Prostate gland (tissue), 2 donors: ENCODE measurements at regions not wholly inside any gene's neighbourhood (a gene's known extent, or its start where the extent isn't known, plus 50 kb on each side); places are given as distances from the start of the nearest gene placed in this dataset.

Source experiments
- POLR2A ChIP-seq: fragments of 450-650 bp; IDR thresholded peaks from one replicate; pipeline ENCODE4 v1.6.1; 2016; ENCODE audit warnings: antibody characterized with exemption, mild to moderate bottlenecking
- POLR2AphosphoS5 ChIP-seq: sonication (generic); formaldehyde crosslinking; IDR thresholded peaks from one replicate; pipeline ENCODE4 v1.6.1; 2017; ENCODE audit warnings: antibody characterized with exemption
- TF ChIP-seq, protein P1 (sequence below), 4 experiments: fragments of 200-600 bp in 2 of 4; fragments of 450-650 bp in 2 of 4; sonication (generic) in 2 of 4; IDR thresholded peaks; 1 replicate in 3 of 4; 2 replicates in 1 of 4; pipeline ENCODE4 v1.5.1; 2016 to 2019; ENCODE audit warnings: antibody characterized with exemption in 4 of 4, mild to moderate bottlenecking in 2 of 4, moderate library complexity in 2 of 4

GRCh38 chr10:35712486-35712885 lies 70.4 kb upstream of the FZD8 start:
- TF ChIP-seq, protein P1, sequence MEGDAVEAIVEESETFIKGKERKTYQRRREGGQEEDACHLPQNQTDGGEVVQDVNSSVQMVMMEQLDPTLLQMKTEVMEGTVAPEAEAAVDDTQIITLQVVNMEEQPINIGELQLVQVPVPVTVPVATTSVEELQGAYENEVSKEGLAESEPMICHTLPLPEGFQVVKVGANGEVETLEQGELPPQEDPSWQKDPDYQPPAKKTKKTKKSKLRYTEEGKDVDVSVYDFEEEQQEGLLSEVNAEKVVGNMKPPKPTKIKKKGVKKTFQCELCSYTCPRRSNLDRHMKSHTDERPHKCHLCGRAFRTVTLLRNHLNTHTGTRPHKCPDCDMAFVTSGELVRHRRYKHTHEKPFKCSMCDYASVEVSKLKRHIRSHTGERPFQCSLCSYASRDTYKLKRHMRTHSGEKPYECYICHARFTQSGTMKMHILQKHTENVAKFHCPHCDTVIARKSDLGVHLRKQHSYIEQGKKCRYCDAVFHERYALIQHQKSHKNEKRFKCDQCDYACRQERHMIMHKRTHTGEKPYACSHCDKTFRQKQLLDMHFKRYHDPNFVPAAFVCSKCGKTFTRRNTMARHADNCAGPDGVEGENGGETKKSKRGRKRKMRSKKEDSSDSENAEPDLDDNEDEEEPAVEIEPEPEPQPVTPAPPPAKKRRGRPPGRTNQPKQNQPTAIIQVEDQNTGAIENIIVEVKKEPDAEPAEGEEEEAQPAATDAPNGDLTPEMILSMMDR (IDR thresholded peaks at IDR 0.05): no peak
- TF ChIP-seq POLR2AphosphoS5: no peak
- TF ChIP-seq POLR2A: no peak
